Kidney (tissue), 13 donors: ENCODE measurements at regions not wholly inside any gene's neighbourhood (a gene's known extent, or its start where the extent isn't known, plus 50 kb on each side); places are given as distances from the start of the nearest gene placed in this dataset.

Experiments
- DNase-seq, 5 donors: peaks; one replicate each; pipeline ENCODE4 v3.0.0-alpha.2; 2013 to 2020
- FAIRE-seq: peaks from 2 replicates; lab custom pipeline; 2012; peaks lifted over from hg19 to GRCh38; lab: Jason Lieb, UNC
- H3K27ac ChIP-seq, 2 donors: one replicate each; pipeline ENCODE4 v1.7.0; 2013; ENCODE audit warnings: low read depth in 2 of 2, low read length in 2 of 2, inconsistent platforms in 1 of 2
- H3K27me3 ChIP-seq: one replicate; pipeline ENCODE4 v1.7.1; 2013; ENCODE audit warnings: low read length, inconsistent platforms; ENCODE audit not compliant: control insufficient read depth, insufficient read depth
- H3K36me3 ChIP-seq, 3 donors: one replicate each; pipeline versions ENCODE4 v1.7.0 to v1.7.1; 2013; ENCODE audit warnings: low read length in 3 of 3, control low read depth in 1 of 3, inconsistent platforms in 1 of 3; ENCODE audit not compliant: insufficient read depth in 3 of 3, control insufficient read depth in 2 of 3
- H3K4me1 ChIP-seq, 3 donors: one replicate each; pipeline versions ENCODE4 v1.7.0 to v1.7.1; 2013; ENCODE audit warnings: low read length in 3 of 3, inconsistent platforms in 1 of 3, low read depth in 1 of 3; ENCODE audit not compliant: control insufficient read depth in 2 of 3, insufficient read depth in 2 of 3
- H3K4me3 ChIP-seq, 3 donors: one replicate each; pipeline versions ENCODE4 v1.7.0 to v1.8.1; 2013; ENCODE audit warnings: low read length in 3 of 3, control low read depth in 1 of 3, inconsistent platforms in 1 of 3
- H3K9ac ChIP-seq, 3 donors: one replicate each; pipeline versions ENCODE4 v1.7.0 to v1.7.1; 2013; ENCODE audit warnings: low read length in 3 of 3, control low read depth in 1 of 3, inconsistent platforms in 1 of 3
- H3K9me3 ChIP-seq, 3 donors: one replicate each; pipeline versions ENCODE4 v1.7.0 to v1.7.1; 2013; ENCODE audit warnings: low read length in 3 of 3, control low read depth in 1 of 3, inconsistent platforms in 1 of 3; ENCODE audit not compliant: control insufficient read depth in 2 of 3, insufficient read depth in 1 of 3
- CTCF ChIP-seq: IDR thresholded peaks from 3 replicates; pipeline ENCODE4 v1.5.1; 2012; ENCODE audit warnings: mild to moderate bottlenecking, moderate library complexity, borderline replicate concordance; ENCODE audit not compliant: insufficient read depth; ENCODE audit errors: extremely low read depth
- intact Hi-C: fragments of 100-400 bp; cut with DNase I; formaldehyde crosslinking; loops from one replicate; pipeline ENCODE4 v1.11.1; 2022
- donor health status: control.
- donor health status: control.
- donor health status: control.
- donor health status: control.
- donor health status: control.
- donor health status: DM: yes; HTN: yes; CAD: no.
- donor health status: Normal renal cell carcinoma (clear cell type).

GRCh38 chr7:131869986-131870385, 313.6 kb upstream of the PODXL start:
- no peak for TF ChIP-seq CTCF
- H3K27me3 ChIP-seq, result no peaks in the 10 kb centered on the region
- no peak overlapping the region for H3K27ac ChIP-seq
- H3K36me3 ChIP-seq, result no peaks in the 10 kb centered on the region
- no peak overlapping the region for H3K9ac ChIP-seq
- no peak for DNase-seq
- intact Hi-C loops, result no loop called here
- H3K4me3 ChIP-seq, result no peak overlapping the region
- no peak for FAIRE-seq
- H3K9me3 ChIP-seq, result no peaks in the 10 kb centered on the region
- no peaks in the 10 kb centered on the region for H3K4me1 ChIP-seq

- Histone ChIP-seq H3K9ac (no peak overlapping the region), H3K27me3 (no peaks in the 10 kb centered on the region), H3K4me3 (no peak overlapping the region), H3K27ac (no peak overlapping the region), H3K9me3 (no peaks in the 10 kb centered on the region), H3K4me1 (no peaks in the 10 kb centered on the region), H3K36me3 (no peaks in the 10 kb centered on the region)
- no peak for DNase-seq
- intact Hi-C loops, result no loop called here
- FAIRE-seq, result no peak
- TF ChIP-seq CTCF, result no peak
These were observed 312.9 kb upstream of the PODXL start for GRCh38 chr7:131869169-131869844.

GRCh38 chr7:131867461-131867860, 311.0 kb upstream of the PODXL start:
- no peak overlapping the region for H3K27ac ChIP-seq
- no peaks in the 10 kb centered on the region for H3K9me3 ChIP-seq
- DNase-seq (no peak), FAIRE-seq (no peak)
- H3K9ac ChIP-seq, result no peak overlapping the region
- H3K4me1 ChIP-seq, result no peaks in the 10 kb centered on the region
- intact Hi-C loops, result no loop called here
- no peak overlapping the region for H3K4me3 ChIP-seq
- no peak for TF ChIP-seq CTCF
- no peaks in the 10 kb centered on the region for H3K36me3 ChIP-seq
- no peaks in the 10 kb centered on the region for H3K27me3 ChIP-seq

GRCh38 chr7:131865911-131866310, 309.5 kb upstream of the PODXL start:
- H3K4me1 ChIP-seq, result no peaks in the 10 kb centered on the region
- H3K4me3 ChIP-seq, result no peak overlapping the region
- no peak for TF ChIP-seq CTCF
- FAIRE-seq (no peak), DNase-seq (no peak)
- no peaks in the 10 kb centered on the region for H3K27me3 ChIP-seq
- intact Hi-C loops, result no loop called here
- no peaks in the 10 kb centered on the region for H3K9me3 ChIP-seq
- H3K27ac ChIP-seq, result no peak overlapping the region
- H3K9ac ChIP-seq, result no peak overlapping the region
- no peaks in the 10 kb centered on the region for H3K36me3 ChIP-seq
